BE2C (cell line): ENCODE measurements at regions not wholly inside any gene's neighbourhood (a gene's known extent, or its start where the extent isn't known, plus 50 kb on each side); places are given as distances from the start of the nearest gene placed in this dataset.

Experiments used
- DNase-seq: peaks from one replicate; pipeline ENCODE4 v3.0.0-alpha.2; 2020
- H3K27me3 ChIP-seq: fragments of 250-450 bp; sonication (Bioruptor Pico); 2 replicates; pipeline ENCODE4 v1.5.1; 2020; ENCODE audit warnings: mild to moderate bottlenecking
- H3K36me3 ChIP-seq: fragments of 250-450 bp; sonication (Bioruptor Pico); 2 replicates; pipeline ENCODE4 v1.5.1; 2020; ENCODE audit warnings: mild to moderate bottlenecking
- H3K4me1 ChIP-seq: fragments of 250-450 bp; sonication (Bioruptor Pico); 2 replicates; pipeline ENCODE4 v1.5.1; 2020
- H3K4me3 ChIP-seq: 2 replicates; pipeline ENCODE4 v1.5.1; 2011; ENCODE audit warnings: low read depth, low read length
- H3K9me3 ChIP-seq: fragments of 250-450 bp; sonication (Bioruptor Pico); 2 replicates; pipeline ENCODE4 v1.5.1; 2020
- CTCF ChIP-seq: IDR thresholded peaks from 2 replicates; pipeline ENCODE4 v1.5.1; 2012; ENCODE audit warnings: mild to moderate bottlenecking, low read depth, low read length

GRCh38 chr13:74444161-74444571 is 310.0 kb upstream of the KLF12 start:
- Histone ChIP-seq H3K36me3 (no peaks in the 10 kb centered on the region), H3K27me3 (no peaks in the 10 kb centered on the region), H3K9me3 (no peaks in the 10 kb centered on the region), H3K4me1 (peaks cover 10% of the 10 kb centered on the region; the same call in 1 of the 2 replicates), H3K4me3 (no peak overlapping the region)
- no peak for DNase-seq
- no peak for TF ChIP-seq CTCF

- Histone ChIP-seq H3K27me3 (no peaks in the 10 kb centered on the region), H3K9me3 (no peaks in the 10 kb centered on the region), H3K4me3 (no peak overlapping the region), H3K36me3 (no peaks in the 10 kb centered on the region), H3K4me1 (peaks cover 10% of the 10 kb centered on the region; the same call in 1 of the 2 replicates)
- no peak for TF ChIP-seq CTCF
- no peak for DNase-seq
Measured at GRCh38 chr13:74443631-74444030, 309.4 kb upstream of the KLF12 start.

GRCh38 chr13:74442751-74443150 is 308.5 kb upstream of the KLF12 start:
- H3K4me3 ChIP-seq = no peak overlapping the region
- H3K4me1 ChIP-seq = peaks cover 10% of the 10 kb centered on the region; the same call in 1 of the 2 replicates
- no peaks in the 10 kb centered on the region for H3K27me3 ChIP-seq
- H3K36me3 ChIP-seq = no peaks in the 10 kb centered on the region
- no peaks in the 10 kb centered on the region for H3K9me3 ChIP-seq
- no peak for DNase-seq
- no peak for TF ChIP-seq CTCF

- H3K4me1 ChIP-seq = no peaks in the 10 kb centered on the region
- no peaks in the 10 kb centered on the region for H3K36me3 ChIP-seq
- H3K27me3 ChIP-seq = no peaks in the 10 kb centered on the region
- H3K4me3 ChIP-seq = no peak overlapping the region
- no peak for DNase-seq
- no peaks in the 10 kb centered on the region for H3K9me3 ChIP-seq
- TF ChIP-seq CTCF = no peak
Measured at GRCh38 chr13:74438901-74439300, 304.7 kb upstream of the KLF12 start.

GRCh38 chr13:74434782-74435181 is 300.6 kb upstream of the KLF12 start:
- no peaks in the 10 kb centered on the region for H3K9me3 ChIP-seq
- no peaks in the 10 kb centered on the region for H3K27me3 ChIP-seq
- no peaks in the 10 kb centered on the region for H3K4me1 ChIP-seq
- H3K4me3 ChIP-seq = no peak overlapping the region
- no peaks in the 10 kb centered on the region for H3K36me3 ChIP-seq
- no peak for DNase-seq
- no peak for TF ChIP-seq CTCF

GRCh38 chr13:74424455-74424854 is 290.3 kb upstream of the KLF12 start:
- Histone ChIP-seq H3K4me3 (no peak overlapping the region), H3K27me3 (no peaks in the 10 kb centered on the region), H3K9me3 (no peaks in the 10 kb centered on the region; the same call in 1 of the 2 replicates), H3K4me1 (no peaks in the 10 kb centered on the region), H3K36me3 (no peaks in the 10 kb centered on the region)
- no peak for TF ChIP-seq CTCF
- DNase-seq = no peak
